ENCODE measurements at regions not wholly inside any gene's neighbourhood (a gene's known extent, or its start where the extent isn't known, plus 50 kb on each side); places are given as distances from the start of the nearest gene placed in this dataset.

DNA sequence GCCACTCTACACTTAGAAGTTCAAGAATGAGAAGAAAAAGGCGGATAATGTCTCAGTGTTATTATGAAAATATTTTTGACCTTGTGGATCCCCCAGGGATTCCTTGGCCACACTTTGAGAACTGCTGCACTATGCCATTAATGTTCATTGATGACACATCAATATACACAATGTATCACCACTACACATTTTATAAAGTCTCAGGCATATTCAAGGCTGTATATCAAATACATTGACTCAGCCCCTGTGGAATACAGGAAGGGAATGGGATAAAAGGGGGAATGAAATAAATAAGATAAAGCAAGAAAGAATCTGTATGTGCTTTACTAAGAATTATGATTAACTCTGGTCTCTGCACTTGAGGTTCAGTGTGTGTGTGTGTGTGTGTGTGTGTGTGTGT, 69.1 kb downstream of the INHBB start:
- no peak overlapping the region for H3K27ac ChIP-seq
- H3K27me3 ChIP-seq (replicated peaks; ENCODE audit: insufficient read depth), result no peaks in the 10 kb centered on the region
- no peaks in the 10 kb centered on the region for H3K4me1 ChIP-seq (replicated peaks)
- no peak for DNase-seq (ENCODE audit: low spot score)
- H3K36me3 ChIP-seq, result no peaks in the 10 kb centered on the region
- no peak overlapping the region for H3K4me3 ChIP-seq
- 97% methylated on average over 1 of the region's 1 CpG for WGBS
- intact Hi-C loops (cut with DNase I), result no loop called here
- no peaks in the 10 kb centered on the region for H3K9me3 ChIP-seq
- TF ChIP-seq POLR2A (IDR thresholded peaks at IDR 0.05) (no peak), POLR2AphosphoS5 (IDR thresholded peaks at IDR 0.05) (no peak)
- TF ChIP-seq, protein P1, sequence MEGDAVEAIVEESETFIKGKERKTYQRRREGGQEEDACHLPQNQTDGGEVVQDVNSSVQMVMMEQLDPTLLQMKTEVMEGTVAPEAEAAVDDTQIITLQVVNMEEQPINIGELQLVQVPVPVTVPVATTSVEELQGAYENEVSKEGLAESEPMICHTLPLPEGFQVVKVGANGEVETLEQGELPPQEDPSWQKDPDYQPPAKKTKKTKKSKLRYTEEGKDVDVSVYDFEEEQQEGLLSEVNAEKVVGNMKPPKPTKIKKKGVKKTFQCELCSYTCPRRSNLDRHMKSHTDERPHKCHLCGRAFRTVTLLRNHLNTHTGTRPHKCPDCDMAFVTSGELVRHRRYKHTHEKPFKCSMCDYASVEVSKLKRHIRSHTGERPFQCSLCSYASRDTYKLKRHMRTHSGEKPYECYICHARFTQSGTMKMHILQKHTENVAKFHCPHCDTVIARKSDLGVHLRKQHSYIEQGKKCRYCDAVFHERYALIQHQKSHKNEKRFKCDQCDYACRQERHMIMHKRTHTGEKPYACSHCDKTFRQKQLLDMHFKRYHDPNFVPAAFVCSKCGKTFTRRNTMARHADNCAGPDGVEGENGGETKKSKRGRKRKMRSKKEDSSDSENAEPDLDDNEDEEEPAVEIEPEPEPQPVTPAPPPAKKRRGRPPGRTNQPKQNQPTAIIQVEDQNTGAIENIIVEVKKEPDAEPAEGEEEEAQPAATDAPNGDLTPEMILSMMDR (IDR thresholded peaks at IDR 0.05), result no peak

DNA sequence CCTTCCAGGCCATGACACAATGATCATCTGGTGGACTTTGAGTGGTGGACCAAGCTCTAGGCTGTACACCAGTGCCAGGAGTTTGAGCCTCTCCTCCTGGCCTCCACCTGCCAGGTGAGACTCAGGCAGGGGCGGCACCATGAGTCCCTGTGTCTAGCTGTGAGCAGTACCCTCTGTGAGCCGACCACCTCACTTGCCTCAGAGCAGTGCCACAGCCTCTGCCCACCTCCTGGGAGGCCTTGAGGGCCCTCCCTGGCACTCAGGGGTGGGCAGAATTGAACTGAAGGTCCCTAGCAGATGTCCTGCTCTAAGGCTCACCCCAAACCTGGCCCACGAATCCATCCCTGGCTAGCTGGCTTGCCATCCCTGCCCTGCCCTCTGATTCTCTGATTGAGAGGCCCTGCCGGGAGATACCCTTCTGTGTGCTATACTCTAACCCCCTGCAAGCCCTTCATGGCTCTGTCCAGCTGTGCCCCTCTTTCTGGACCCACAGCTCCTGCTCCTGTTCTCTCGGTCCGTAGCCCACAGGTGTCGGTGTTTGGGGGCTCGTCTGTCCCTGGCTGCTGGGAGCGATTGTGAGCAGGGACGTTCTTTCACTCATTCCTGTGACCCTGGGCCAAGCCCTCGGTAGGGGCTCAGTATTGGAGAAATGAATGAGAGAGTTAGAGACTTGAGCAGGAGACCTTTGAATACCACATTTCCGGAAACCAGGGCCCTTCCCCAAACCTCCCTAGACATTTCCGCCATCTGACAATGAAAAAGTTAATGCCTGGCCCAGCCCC, 70.0 kb downstream of the INHBB start:
- Histone ChIP-seq H3K27me3 (replicated peaks; ENCODE audit: insufficient read depth) (no peaks in the 10 kb centered on the region), H3K27ac (no peak overlapping the region), H3K9me3 (no peaks in the 10 kb centered on the region), H3K36me3 (no peaks in the 10 kb centered on the region), H3K4me3 (no peak overlapping the region), H3K4me1 (replicated peaks) (peaks cover under 1% of the 10 kb centered on the region)
- DNase-seq (ENCODE audit: low spot score), result no peak
- TF ChIP-seq POLR2AphosphoS5 (IDR thresholded peaks at IDR 0.05), result no peak
- no peak for TF ChIP-seq POLR2A (IDR thresholded peaks at IDR 0.05)
- TF ChIP-seq, protein P1 (IDR thresholded peaks at IDR 0.05), result no peak
- WGBS, result 90% methylated on average over 13 of the region's 13 CpGs
- intact Hi-C loops (cut with DNase I), result no loop called here

DNA sequence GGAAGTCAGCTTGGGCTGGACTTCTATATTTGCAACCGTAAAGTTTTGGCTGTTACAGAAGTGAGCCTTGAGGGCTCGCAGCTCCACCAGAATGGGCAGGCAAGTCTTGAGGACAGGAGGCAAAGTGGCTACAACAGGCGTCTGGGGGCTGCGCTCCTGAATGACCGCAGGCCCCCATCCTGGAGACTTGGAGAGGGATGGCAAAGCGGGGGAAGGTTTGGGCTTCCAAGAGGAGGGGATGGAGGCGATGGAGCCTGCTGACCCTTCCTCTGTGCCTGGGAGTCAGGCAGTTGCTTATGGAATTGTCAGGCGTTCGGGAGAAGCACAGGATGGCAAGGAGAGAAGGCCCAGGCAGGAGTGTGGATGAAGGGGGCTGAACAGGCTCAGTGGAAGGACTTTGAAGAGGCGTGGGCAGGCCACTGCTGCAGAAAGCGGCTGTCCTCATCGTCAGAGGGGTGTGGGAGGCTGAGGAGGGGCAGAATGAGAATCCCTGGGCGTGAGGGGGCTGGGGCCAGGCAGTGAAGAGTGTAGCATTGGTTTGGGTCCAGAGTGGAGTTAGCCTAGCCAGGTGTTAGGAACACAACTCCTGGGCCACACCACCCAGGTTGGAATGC, 72.3 kb downstream of the INHBB start:
- H3K27me3 ChIP-seq (replicated peaks; ENCODE audit: insufficient read depth), result no peaks in the 10 kb centered on the region
- H3K4me1 ChIP-seq (replicated peaks), result peaks cover 9% of the 10 kb centered on the region
- no peak for TF ChIP-seq POLR2A (IDR thresholded peaks at IDR 0.05)
- TF ChIP-seq POLR2AphosphoS5 (IDR thresholded peaks at IDR 0.05), result no peak
- TF ChIP-seq, protein P1 (IDR thresholded peaks at IDR 0.05), result no peak
- no peak overlapping the region for H3K4me3 ChIP-seq
- DNase-seq (ENCODE audit: low spot score), result no peak
- no peaks in the 10 kb centered on the region for H3K36me3 ChIP-seq
- H3K9me3 ChIP-seq, result no peaks in the 10 kb centered on the region
- no peak overlapping the region for H3K27ac ChIP-seq
- 94% methylated on average over 13 of the region's 13 CpGs for whole genome bisulfite sequencing
- intact Hi-C loops (cut with DNase I), result no loop called here

DNA sequence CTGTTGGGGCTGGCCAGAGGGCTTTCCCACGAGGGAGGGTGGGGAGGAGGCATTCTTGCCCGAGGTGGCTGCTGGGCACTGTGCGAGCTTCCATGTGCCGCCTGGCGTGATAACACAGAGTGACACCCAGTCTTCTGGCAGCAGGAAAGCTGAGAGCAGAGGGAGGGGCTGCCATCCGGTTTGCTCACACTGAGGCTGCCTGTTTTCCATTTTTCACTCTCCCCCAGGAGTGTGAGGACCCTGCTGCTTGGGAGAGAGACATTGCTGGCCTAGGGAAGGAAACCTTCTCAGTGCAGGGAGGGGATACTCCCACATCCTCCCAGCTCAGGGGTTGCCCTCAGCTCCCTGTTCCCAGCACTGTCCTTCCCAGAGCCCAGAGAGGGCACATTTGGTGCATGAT, 73.1 kb downstream of the INHBB start:
- peaks cover 9% of the 10 kb centered on the region for H3K4me1 ChIP-seq (replicated peaks)
- H3K4me3 ChIP-seq, result no peak overlapping the region
- intact Hi-C loops (cut with DNase I), result no loop called here
- WGBS, result 46% methylated on average over 6 of the region's 6 CpGs
- peak; percentile 61 for DNase-seq (ENCODE audit: low spot score)
- H3K27me3 ChIP-seq (replicated peaks; ENCODE audit: insufficient read depth), result no peaks in the 10 kb centered on the region
- no peaks in the 10 kb centered on the region for H3K36me3 ChIP-seq
- H3K27ac ChIP-seq, result no peak overlapping the region
- H3K9me3 ChIP-seq, result no peaks in the 10 kb centered on the region
- no peak for TF ChIP-seq POLR2A (IDR thresholded peaks at IDR 0.05)
- TF ChIP-seq POLR2AphosphoS5 (IDR thresholded peaks at IDR 0.05), result peak; percentile 26
- TF ChIP-seq, protein P1 (IDR thresholded peaks at IDR 0.05), result peak in 1 of 4 experiments; percentile 15

DNA sequence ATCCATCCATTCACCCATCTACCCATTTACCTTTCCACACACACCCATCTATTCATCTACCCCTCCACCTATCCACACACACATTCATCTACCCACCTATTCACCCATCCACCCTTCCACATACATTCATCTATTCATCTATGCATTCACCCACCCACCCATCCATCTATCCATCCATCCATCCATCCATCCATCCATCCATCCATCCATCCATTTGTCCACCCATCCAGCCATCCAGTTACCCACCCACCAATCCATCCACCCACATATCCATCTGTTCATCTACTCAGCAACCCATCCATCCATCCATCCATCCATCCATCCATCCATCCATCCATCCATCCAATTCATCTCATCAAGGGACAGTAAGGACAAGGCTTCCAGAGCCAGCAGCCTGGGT, 74.0 kb downstream of the INHBB start:
- Histone ChIP-seq H3K27me3 (replicated peaks; ENCODE audit: insufficient read depth) (no peaks in the 10 kb centered on the region), H3K9me3 (no peaks in the 10 kb centered on the region), H3K27ac (no peak overlapping the region), H3K4me3 (no peak overlapping the region), H3K4me1 (replicated peaks) (peaks cover 9% of the 10 kb centered on the region), H3K36me3 (no peaks in the 10 kb centered on the region)
- TF ChIP-seq POLR2A (IDR thresholded peaks at IDR 0.05) (no peak), POLR2AphosphoS5 (IDR thresholded peaks at IDR 0.05) (no peak)
- TF ChIP-seq, protein P1 (IDR thresholded peaks at IDR 0.05), result no peak
- DNase-seq (ENCODE audit: low spot score), result no peak
- intact Hi-C loops (cut with DNase I), result no loop called here
